Activated naive CD8-positive, alpha-beta T cell treated with anti-CD3 and anti-CD28 coated beads for 36 hours (primary cell): ENCODE measurements at regions not wholly inside any gene's neighbourhood (a gene's known extent, or its start where the extent isn't known, plus 50 kb on each side); places are given as distances from the start of the nearest gene placed in this dataset.

ENCODE experiments used
- DNase-seq: peaks from one replicate; pipeline ENCODE4 v3.0.0; 2021
- H3K27ac Mint-ChIP-seq: one replicate; pipeline ENCODE4 v1.8.0; 2022; ENCODE audit warnings: mild to moderate bottlenecking, moderate library complexity, mixed read lengths
- H3K27me3 Mint-ChIP-seq: one replicate; pipeline ENCODE4 v1.8.0; 2022; ENCODE audit warnings: mild to moderate bottlenecking, mixed read lengths
- H3K36me3 Mint-ChIP-seq: one replicate; pipeline ENCODE4 v1.8.0; 2021; ENCODE audit warnings: mild to moderate bottlenecking, mixed read lengths
- H3K4me1 Mint-ChIP-seq: one replicate; pipeline ENCODE4 v1.8.0; 2021; ENCODE audit warnings: mixed read lengths
- H3K4me3 Mint-ChIP-seq: one replicate; pipeline ENCODE4 v1.8.0; 2022; ENCODE audit warnings: mild to moderate bottlenecking, moderate library complexity, mixed read lengths
- H3K9me3 Mint-ChIP-seq: one replicate; pipeline ENCODE4 v1.8.0; 2022; ENCODE audit warnings: mixed read lengths

- Mint-ChIP-seq H3K36me3 (no peaks in the 10 kb centered on the region), H3K4me3 (no peak overlapping the region), H3K4me1 (no peaks in the 10 kb centered on the region), H3K9me3 (no peaks in the 10 kb centered on the region), H3K27me3 (no peaks in the 10 kb centered on the region), H3K27ac (no peak overlapping the region)
- DNase-seq: no peak
Observed at GRCh38 chr4:135724421-135724820, 1522.8 kb upstream of the PABPC4L start.

- Mint-ChIP-seq H3K27ac (no peak overlapping the region), H3K9me3 (no peaks in the 10 kb centered on the region), H3K4me1 (no peaks in the 10 kb centered on the region), H3K36me3 (no peaks in the 10 kb centered on the region), H3K27me3 (no peaks in the 10 kb centered on the region), H3K4me3 (no peak overlapping the region)
- no peak for DNase-seq
Observed at GRCh38 chr4:135718019-135718418, 1516.4 kb upstream of the PABPC4L start.

GRCh38 chr4:135705343-135705742 is 1503.8 kb upstream of the PABPC4L start:
- Mint-ChIP-seq H3K4me3 (no peak overlapping the region), H3K9me3 (peaks cover 2% of the 10 kb centered on the region), H3K27me3 (no peaks in the 10 kb centered on the region), H3K36me3 (no peaks in the 10 kb centered on the region), H3K27ac (no peak overlapping the region), H3K4me1 (no peaks in the 10 kb centered on the region)
- no peak for DNase-seq

- DNase-seq: no peak
- no peaks in the 10 kb centered on the region for H3K4me1 Mint-ChIP-seq
- no peaks in the 10 kb centered on the region for H3K36me3 Mint-ChIP-seq
- H3K9me3 Mint-ChIP-seq: peaks cover 4% of the 10 kb centered on the region
- H3K4me3 Mint-ChIP-seq: no peak overlapping the region
- H3K27me3 Mint-ChIP-seq: no peaks in the 10 kb centered on the region
- no peak overlapping the region for H3K27ac Mint-ChIP-seq
Observed at GRCh38 chr4:135694066-135694465, 1492.5 kb upstream of the PABPC4L start.

- H3K36me3 Mint-ChIP-seq: no peaks in the 10 kb centered on the region
- H3K27me3 Mint-ChIP-seq: no peaks in the 10 kb centered on the region
- peaks cover 5% of the 10 kb centered on the region for H3K9me3 Mint-ChIP-seq
- H3K4me3 Mint-ChIP-seq: no peak overlapping the region
- DNase-seq: no peak
- H3K4me1 Mint-ChIP-seq: no peaks in the 10 kb centered on the region
- H3K27ac Mint-ChIP-seq: no peak overlapping the region
Observed at GRCh38 chr4:135684001-135684400, 1482.4 kb upstream of the PABPC4L start.

- no peaks in the 10 kb centered on the region for H3K36me3 Mint-ChIP-seq
- no peak overlapping the region for H3K27ac Mint-ChIP-seq
- peaks cover 6% of the 10 kb centered on the region for H3K9me3 Mint-ChIP-seq
- no peaks in the 10 kb centered on the region for H3K27me3 Mint-ChIP-seq
- no peak for DNase-seq
- no peak overlapping the region for H3K4me3 Mint-ChIP-seq
- H3K4me1 Mint-ChIP-seq: no peaks in the 10 kb centered on the region
Observed at GRCh38 chr4:135672202-135672601, 1470.6 kb upstream of the PABPC4L start.

GRCh38 chr4:135670548-135670947 is 1469.0 kb upstream of the PABPC4L start:
- Mint-ChIP-seq H3K4me1 (no peaks in the 10 kb centered on the region), H3K9me3 (peaks cover 3% of the 10 kb centered on the region), H3K36me3 (no peaks in the 10 kb centered on the region), H3K4me3 (no peak overlapping the region), H3K27me3 (no peaks in the 10 kb centered on the region), H3K27ac (no peak overlapping the region)
- DNase-seq: no peak
